Neural cell (in vitro differentiated cells): ENCODE measurements at regions not wholly inside any gene's neighbourhood (a gene's known extent, or its start where the extent isn't known, plus 50 kb on each side); places are given as distances from the start of the nearest gene placed in this dataset.

Experiments
- EP300 ChIP-seq: fragments of 450-650 bp; conservative IDR thresholded peaks from 2 replicates; pipeline ENCODE4 v1.6.1; 2014; ENCODE audit warnings: antibody characterized with exemption, mild to moderate bottlenecking, moderate library complexity; ENCODE audit not compliant: poor library complexity, severe bottlenecking
- EZH2 ChIP-seq: fragments of 200-600, 300-800 bp; shearing (Covaris generic), sonication (generic); IDR thresholded peaks from 2 replicates; pipeline ENCODE4 v1.6.1; 2014; ENCODE audit warnings: antibody characterized with exemption, low read length, borderline replicate concordance, mild to moderate bottlenecking; ENCODE audit not compliant: insufficient read depth, poor library complexity, severe bottlenecking
- MXI1 ChIP-seq: fragments of 450-650 bp; conservative IDR thresholded peaks from 2 replicates; pipeline ENCODE4 v1.6.1; 2014; ENCODE audit warnings: antibody characterized with exemption, mild to moderate bottlenecking; ENCODE audit not compliant: poor library complexity, severe bottlenecking
- POLR2AphosphoS5 ChIP-seq: IDR thresholded peaks from 2 replicates; pipeline ENCODE4 v1.6.1; 2012
- RAD21 ChIP-seq: fragments of 450-650 bp; conservative IDR thresholded peaks from 2 replicates; pipeline ENCODE4 v1.6.1; 2014; ENCODE audit warnings: antibody characterized with exemption, mild to moderate bottlenecking, moderate library complexity
- SMC3 ChIP-seq: fragments of 450-650 bp; conservative IDR thresholded peaks from 2 replicates; pipeline ENCODE4 v1.6.1; 2014; ENCODE audit warnings: antibody characterized with exemption, mild to moderate bottlenecking, moderate library complexity; ENCODE audit not compliant: poor library complexity
- TAF1 ChIP-seq: IDR thresholded peaks from 2 replicates; pipeline ENCODE4 v1.6.1; 2012; ENCODE audit warnings: low read depth
- TF ChIP-seq, protein P1 (sequence below): fragments of 450-650 bp; IDR thresholded peaks from 2 replicates; pipeline ENCODE4 v1.5.1; 2014; ENCODE audit warnings: antibody characterized with exemption, mild to moderate bottlenecking, moderate library complexity; ENCODE audit not compliant: poor library complexity, severe bottlenecking

DNA sequence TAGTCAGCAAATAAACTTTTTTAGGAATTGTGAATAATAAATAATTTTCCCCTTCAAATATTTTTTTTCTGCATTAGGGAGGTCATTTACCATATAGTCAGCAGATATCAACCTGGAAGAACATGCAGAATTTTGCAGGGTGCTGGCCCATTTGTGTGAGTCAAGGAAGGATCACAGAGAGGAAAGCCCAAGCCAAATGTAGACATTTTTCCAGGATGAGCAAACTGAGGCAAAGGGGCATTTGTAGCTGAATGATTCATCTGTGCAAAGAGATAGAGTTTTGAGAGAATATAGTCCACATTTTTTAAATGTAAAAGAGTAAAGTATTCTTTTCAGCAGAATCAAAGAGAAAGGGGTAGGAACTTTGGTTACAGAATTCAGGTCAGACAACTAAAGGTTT is 555.5 kb upstream of the MARCKS start:
- no peak for TF ChIP-seq EZH2
- TF ChIP-seq MXI1: no peak
- no peak for TF ChIP-seq EP300
- TF ChIP-seq, protein P1, sequence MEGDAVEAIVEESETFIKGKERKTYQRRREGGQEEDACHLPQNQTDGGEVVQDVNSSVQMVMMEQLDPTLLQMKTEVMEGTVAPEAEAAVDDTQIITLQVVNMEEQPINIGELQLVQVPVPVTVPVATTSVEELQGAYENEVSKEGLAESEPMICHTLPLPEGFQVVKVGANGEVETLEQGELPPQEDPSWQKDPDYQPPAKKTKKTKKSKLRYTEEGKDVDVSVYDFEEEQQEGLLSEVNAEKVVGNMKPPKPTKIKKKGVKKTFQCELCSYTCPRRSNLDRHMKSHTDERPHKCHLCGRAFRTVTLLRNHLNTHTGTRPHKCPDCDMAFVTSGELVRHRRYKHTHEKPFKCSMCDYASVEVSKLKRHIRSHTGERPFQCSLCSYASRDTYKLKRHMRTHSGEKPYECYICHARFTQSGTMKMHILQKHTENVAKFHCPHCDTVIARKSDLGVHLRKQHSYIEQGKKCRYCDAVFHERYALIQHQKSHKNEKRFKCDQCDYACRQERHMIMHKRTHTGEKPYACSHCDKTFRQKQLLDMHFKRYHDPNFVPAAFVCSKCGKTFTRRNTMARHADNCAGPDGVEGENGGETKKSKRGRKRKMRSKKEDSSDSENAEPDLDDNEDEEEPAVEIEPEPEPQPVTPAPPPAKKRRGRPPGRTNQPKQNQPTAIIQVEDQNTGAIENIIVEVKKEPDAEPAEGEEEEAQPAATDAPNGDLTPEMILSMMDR: no peak
- no peak for TF ChIP-seq POLR2AphosphoS5
- no peak for TF ChIP-seq TAF1
- TF ChIP-seq SMC3: no peak
- TF ChIP-seq RAD21: no peak
